HG03060 (cell line): ENCODE measurements at regions not wholly inside any gene's neighbourhood (a gene's known extent, or its start where the extent isn't known, plus 50 kb on each side); places are given as distances from the start of the nearest gene placed in this dataset.
"Not testable (repeated sequence)": the region's sequence is repeated elsewhere in the genome, so short reads cannot be mapped to it uniquely, and the experiment has no call there.

Experiments
- ATAC-seq: cut with Tn5 transposase; IDR thresholded peaks from one replicate; pipeline ENCODE4 v1.9.1; 2021; ENCODE audit warnings: low read depth, moderate number of reproducible peaks; ENCODE audit not compliant: unreplicated experiment

GRCh38 chr14:55964821-55965220 lies 153.4 kb upstream of the PELI2 start:
- ATAC-seq, result no peak

DNA sequence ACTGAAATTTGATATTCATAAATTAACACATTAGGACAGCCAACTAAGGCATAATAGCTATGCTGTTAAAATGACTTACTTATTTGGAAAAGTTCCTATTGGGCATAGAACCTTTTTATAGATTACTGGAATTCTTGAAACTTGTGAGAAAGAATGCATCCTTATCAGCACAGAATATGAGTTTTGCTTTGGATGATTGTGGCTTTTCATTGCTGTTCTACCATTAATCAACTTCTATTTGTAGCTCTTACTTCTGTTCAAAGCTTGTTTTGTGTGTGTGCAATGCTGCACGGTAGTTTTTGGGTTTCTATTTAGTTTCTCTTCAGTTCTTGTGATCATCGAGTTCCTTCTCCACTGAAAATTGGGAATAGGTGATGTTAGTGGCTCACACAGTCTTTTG lies 152.4 kb upstream of the PELI2 start:
- ATAC-seq, result no peak

- no peak for ATAC-seq
Measured at GRCh38 chr14:55968741-55969140, 149.5 kb upstream of the PELI2 start.

DNA sequence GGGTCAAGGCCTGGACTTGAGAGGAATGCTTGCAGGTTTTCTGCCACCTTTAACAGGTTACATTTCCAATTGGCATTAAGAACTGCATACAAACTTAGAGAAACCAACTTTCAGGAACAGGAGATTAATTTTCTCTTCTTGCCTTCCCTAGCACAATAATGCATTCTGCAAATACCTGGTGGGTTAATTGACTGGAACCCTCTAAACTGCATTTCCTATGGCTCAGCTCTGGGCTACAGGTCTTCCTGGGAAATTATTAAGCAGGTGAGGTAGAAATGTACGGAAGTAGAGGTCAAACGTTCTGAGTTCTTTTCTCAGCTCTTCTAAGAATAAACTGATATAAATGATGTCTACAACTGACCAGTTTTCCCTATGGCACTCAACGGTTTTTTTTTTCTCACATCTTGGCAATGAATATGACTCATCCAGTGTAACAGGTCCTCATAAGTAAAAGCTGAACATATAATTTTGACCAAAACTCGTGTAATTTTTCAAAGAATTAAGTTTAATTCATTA lies 144.9 kb upstream of the PELI2 start:
- no peak for ATAC-seq

DNA sequence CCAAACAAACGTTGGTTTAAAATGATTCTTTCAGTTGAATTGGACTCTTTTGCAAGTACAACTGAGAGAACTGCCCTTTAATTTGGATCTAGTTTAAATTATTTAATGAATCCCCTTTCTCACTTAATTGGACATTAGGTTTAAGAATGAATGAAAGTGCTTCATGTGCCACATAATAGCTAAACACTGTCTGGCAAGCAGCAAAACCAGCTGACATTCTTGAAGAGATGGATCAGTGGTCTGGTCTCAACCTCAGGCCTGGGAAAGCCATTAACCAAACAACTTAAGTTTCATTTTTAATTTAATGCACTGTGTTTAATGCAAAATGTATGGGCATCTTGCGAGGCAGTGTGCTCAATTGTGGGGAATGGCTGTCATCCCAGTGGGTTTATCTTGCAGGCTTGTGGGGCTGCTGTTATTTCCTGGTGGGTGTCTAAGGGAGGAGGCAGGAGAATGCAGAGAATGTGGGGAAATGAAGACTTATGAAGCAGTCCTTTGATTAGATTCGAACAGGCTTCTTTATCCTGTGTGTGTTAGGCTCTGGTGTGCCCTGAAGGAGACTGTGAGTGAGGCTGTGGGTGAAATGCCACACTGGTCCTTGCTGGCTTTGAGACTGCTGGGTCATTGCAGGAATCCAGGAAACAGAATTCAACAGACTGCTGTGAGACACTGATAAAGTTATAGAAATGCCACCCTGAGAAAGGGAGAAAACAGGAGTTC lies 144.1 kb upstream of the PELI2 start:
- no peak for ATAC-seq

DNA sequence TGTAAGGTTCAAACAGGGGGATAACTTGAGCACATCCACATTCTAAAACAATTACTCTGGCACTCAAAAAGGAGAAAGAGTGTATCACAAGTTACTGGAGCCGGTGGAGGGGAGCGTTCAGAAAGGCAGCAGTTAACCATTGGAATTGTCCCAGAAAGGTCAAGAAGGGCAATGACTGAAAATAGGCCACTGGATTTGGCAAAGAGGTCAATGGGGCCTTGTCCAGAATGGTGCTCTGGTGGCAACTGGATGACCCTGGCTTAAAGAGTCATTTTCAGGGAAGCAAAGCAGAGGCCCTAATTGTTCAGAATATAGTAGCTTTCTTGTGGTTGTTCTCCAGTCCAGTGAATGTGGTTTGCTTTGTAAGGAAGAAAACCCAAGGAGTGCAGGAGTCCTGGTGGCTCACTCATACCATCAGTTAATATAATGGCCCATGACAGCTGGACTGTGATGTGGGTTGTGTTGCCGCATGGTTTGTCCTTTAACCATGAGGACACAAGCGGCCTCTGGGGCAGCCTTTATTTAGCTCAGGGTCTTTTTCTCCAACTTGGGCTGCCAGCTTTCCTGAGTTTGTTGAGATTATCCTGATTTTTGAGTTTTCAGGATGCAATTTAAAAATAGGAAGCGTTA lies 142.8 kb upstream of the PELI2 start:
- ATAC-seq, result no peak

- ATAC-seq, result no peak
Measured at GRCh38 chr14:55976219-55976618, 142.0 kb upstream of the PELI2 start.

DNA sequence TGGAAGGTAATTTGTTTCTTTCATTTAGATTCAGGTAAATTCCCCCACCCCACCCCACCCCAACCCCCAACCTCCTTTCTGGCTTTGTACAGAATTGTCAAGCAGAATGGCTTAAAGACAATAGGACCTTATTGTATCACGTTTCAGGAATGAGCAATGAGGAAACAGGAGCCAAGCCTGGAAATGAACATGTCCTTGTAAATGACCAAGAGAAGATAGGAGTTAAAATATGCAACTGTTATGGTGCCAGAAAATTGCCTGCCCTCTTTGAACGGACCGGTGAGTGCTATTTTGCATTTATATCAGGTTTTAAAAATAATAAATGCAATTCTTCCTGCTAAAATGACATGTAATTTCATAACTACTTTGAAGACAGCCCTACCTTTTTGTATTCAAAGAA lies 141.6 kb upstream of the PELI2 start:
- no peak for ATAC-seq

GRCh38 chr14:55977392-55978150 lies 140.6 kb upstream of the PELI2 start:
- ATAC-seq, result no peak

DNA sequence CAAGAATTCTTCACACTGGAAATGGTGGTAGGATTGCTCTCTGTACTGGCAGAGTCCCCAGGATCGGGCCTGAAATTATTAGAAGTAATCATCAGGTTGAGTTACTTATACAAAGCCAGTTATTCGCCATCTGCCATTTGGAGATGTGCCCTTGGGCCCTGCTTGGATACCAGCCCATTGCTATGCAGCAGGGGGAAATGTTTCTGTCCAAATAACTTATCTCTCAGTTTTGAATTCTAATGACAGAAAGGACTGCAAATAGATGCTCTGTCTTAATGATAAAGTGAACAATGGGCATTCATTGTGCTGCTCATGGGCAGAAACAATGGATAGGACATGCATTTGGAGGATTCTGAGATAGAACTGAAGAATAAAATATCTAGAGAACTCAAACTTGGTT lies 139.1 kb upstream of the PELI2 start:
- no peak for ATAC-seq

- ATAC-seq, result no peak
Measured at GRCh38 chr14:55979781-55980180, 138.4 kb upstream of the PELI2 start.

DNA sequence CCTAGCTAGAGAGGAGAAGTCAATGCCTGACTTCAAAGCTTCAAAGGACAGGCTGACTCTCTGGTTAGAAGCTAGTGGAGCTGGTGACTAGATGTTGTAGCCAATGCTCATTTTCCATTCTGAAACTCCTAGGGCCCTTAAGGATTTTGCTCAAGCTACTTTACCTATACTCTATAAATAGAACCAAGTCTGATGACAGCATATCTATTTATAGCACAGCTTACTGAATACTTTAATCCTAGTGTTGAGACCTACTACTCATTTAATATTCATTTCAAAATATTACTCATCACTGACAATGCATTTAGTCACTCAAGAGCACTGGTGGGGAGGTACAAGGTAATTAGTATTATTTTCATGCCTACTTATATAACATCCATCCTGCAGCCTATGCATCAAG lies 137.2 kb upstream of the PELI2 start:
- no peak for ATAC-seq

DNA sequence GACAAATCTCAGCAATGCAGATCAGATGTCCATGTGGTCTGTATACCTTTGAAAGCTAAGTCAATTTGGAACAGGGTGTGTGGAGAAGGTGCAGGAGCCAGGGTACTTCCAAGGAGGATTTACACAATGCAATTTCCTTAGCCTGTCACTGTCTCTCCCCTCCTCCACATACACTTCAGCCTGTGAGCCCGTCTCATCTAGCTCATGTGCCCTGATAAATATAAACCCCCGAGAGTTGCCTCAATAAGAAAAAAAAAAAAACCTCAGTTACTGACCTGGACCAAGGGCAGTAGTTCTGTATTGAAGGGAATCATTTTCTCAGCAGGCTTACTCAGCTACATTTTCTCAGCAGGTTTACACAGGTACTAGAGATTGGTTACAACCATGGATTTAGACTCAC lies 132.1 kb upstream of the PELI2 start:
- no peak for ATAC-seq

GRCh38 chr14:56000846-56001245 lies 117.4 kb upstream of the PELI2 start:
- no peak for ATAC-seq

GRCh38 chr14:56002342-56002741 lies 115.9 kb upstream of the PELI2 start:
- no peak for ATAC-seq

DNA sequence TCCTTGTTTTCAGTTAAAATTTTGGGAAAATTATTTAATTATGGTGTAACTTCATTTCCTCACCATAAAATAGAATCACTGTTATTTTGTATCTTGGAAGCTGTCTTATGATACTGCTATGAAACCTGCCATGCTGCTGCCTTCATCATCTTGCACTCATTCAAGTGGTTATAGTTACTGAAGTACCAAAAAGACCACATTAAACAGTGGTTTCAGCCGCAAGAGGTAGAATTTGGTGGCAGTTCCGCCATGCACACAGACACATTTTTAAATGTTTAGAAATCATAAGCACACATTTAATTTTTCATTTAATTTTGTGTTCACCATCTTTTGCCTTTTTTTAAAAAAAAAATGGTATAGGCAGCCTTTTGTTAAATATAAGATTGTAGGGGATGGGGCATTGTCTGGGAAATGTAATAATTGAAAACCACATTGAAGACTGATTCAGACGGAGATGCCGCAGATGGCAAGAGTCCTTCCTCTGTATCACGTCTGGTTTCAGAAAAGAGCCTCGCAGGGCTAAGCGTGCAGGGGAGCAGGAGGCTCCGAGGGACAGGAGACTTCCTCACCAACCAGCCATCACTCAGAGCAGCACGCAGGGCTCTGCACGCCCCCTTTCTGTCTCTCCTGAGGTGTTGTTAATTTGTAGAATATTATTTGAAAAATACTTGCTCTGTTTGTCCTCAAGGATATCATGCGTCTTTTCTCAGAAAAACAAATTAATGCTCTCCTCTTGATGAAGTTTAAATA lies 115.2 kb upstream of the PELI2 start:
- ATAC-seq, result peak; percentile 61

GRCh38 chr14:56004323-56004722 lies 113.9 kb upstream of the PELI2 start:
- no peak for ATAC-seq

DNA sequence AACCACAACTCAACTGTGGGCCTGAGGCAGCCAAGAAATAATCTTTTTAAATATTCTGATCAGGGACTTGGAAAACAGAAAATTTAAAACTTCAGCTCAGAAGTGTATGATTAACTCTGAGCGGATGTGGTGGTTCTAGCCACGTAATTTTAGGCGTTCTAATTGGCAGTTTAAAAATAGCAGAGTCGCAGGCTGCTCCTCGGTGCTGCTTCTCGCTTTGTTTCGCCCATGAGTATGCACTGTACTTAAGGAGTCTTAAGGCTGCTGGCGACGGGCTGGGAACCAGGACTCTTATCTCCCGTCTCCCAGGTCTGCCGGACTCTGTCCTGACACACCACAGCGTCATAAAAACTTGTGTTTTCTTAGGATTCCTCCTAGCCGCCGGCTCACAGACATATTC lies 113.4 kb upstream of the PELI2 start:
- peak; percentile 76 for ATAC-seq

- ATAC-seq, result no peak
Measured at GRCh38 chr14:56005191-56006053, 112.8 kb upstream of the PELI2 start.

- not testable (repeated sequence) for ATAC-seq
Measured at GRCh38 chr14:56007491-56007890, 110.7 kb upstream of the PELI2 start.
